PC-3 (cell line): ENCODE measurements at regions not wholly inside any gene's neighbourhood (a gene's known extent, or its start where the extent isn't known, plus 50 kb on each side); places are given as distances from the start of the nearest gene placed in this dataset.

Source experiments
- EZH2 ChIP-seq: fragments of 300-600 bp; sonication (generic); IDR thresholded peaks from one replicate; pipeline ENCODE4 v1.6.1; 2017; ENCODE audit warnings: antibody characterized with exemption, mild to moderate bottlenecking, low read length; ENCODE audit not compliant: unreplicated experiment
- EZH2phosphoT487 ChIP-seq: fragments of 300-600 bp; sonication (generic); IDR thresholded peaks from 2 replicates; pipeline ENCODE4 v1.6.1; 2018; ENCODE audit warnings: mild to moderate bottlenecking, antibody characterized with exemption, low read length, borderline replicate concordance
- TF ChIP-seq, protein P1 (sequence below): fragments of 300-600 bp; sonication (generic); conservative IDR thresholded peaks from 2 replicates; pipeline ENCODE4 v1.5.1; 2017; ENCODE audit warnings: antibody characterized with exemption, low read depth, mild to moderate bottlenecking, low read length

DNA sequence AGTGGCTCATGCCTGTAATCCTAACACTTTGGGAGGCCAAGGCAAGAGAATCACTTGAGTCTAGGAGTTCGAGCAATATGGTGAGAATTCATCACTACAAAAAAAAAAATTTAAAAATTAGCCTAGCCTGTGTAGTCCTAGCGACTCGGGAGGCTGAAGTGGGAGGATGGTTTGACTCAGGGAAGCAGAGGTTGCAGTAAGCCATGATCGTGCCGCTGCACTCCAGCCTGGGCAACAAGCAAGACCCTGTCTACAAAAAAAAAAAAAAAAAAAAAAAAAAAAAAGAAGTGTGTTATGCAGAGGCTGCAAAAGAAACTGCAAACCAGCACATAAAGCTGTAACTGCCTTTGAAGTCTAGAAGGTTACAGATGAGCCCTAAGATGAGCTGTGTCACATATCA is 116.9 kb upstream of the SLC1A3 start:
- TF ChIP-seq EZH2phosphoT487, result no peak
- TF ChIP-seq, protein P1, sequence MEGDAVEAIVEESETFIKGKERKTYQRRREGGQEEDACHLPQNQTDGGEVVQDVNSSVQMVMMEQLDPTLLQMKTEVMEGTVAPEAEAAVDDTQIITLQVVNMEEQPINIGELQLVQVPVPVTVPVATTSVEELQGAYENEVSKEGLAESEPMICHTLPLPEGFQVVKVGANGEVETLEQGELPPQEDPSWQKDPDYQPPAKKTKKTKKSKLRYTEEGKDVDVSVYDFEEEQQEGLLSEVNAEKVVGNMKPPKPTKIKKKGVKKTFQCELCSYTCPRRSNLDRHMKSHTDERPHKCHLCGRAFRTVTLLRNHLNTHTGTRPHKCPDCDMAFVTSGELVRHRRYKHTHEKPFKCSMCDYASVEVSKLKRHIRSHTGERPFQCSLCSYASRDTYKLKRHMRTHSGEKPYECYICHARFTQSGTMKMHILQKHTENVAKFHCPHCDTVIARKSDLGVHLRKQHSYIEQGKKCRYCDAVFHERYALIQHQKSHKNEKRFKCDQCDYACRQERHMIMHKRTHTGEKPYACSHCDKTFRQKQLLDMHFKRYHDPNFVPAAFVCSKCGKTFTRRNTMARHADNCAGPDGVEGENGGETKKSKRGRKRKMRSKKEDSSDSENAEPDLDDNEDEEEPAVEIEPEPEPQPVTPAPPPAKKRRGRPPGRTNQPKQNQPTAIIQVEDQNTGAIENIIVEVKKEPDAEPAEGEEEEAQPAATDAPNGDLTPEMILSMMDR, result no peak
- no peak for TF ChIP-seq EZH2
